Tibial nerve (tissue), 4 donors: ENCODE measurements at regions not wholly inside any gene's neighbourhood (a gene's known extent, or its start where the extent isn't known, plus 50 kb on each side); places are given as distances from the start of the nearest gene placed in this dataset.

Experiments
- EP300 ChIP-seq, 2 donors: sonication (generic); formaldehyde crosslinking; IDR thresholded peaks; one replicate each; pipeline ENCODE4 v1.6.1; 2017; ENCODE audit warnings: antibody characterized with exemption in 2 of 2, mild to moderate bottlenecking in 1 of 2
- POLR2A ChIP-seq, 2 donors: fragments of 450-650 bp; IDR thresholded peaks; one replicate each; pipeline ENCODE4 v1.6.1; 2017; ENCODE audit warnings: antibody characterized with exemption in 2 of 2, mild to moderate bottlenecking in 2 of 2, moderate library complexity in 2 of 2
- TF ChIP-seq, protein P1 (sequence below), 5 experiments: fragments of 200-600 bp in 3 of 5; fragments of 450-650 bp in 2 of 5; sonication (generic) in 3 of 5; IDR thresholded peaks; one replicate each; pipeline ENCODE4 v1.5.1; 2016 to 2019; ENCODE audit warnings: antibody characterized with exemption in 5 of 5, mild to moderate bottlenecking in 3 of 5, moderate library complexity in 2 of 5

DNA sequence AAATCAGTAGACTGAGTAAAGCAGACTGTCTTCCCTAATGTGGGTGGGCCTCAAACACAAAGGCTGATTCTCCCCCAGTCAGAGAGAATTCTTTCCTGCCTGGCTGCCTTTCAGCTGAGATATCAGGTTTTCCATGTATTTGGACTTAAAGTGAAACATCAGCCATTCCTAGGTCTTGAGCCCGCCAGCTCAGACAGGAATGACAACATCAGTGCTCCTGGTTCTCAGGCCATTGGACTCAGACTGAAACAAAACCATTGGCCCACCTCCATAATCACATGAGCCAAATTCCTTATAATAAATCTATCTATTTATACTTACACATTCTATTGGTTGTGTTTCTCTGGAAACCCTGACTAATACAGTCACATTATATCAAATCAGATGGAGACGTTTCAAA, 56.7 kb upstream of the CLPB start:
- TF ChIP-seq, protein P1, sequence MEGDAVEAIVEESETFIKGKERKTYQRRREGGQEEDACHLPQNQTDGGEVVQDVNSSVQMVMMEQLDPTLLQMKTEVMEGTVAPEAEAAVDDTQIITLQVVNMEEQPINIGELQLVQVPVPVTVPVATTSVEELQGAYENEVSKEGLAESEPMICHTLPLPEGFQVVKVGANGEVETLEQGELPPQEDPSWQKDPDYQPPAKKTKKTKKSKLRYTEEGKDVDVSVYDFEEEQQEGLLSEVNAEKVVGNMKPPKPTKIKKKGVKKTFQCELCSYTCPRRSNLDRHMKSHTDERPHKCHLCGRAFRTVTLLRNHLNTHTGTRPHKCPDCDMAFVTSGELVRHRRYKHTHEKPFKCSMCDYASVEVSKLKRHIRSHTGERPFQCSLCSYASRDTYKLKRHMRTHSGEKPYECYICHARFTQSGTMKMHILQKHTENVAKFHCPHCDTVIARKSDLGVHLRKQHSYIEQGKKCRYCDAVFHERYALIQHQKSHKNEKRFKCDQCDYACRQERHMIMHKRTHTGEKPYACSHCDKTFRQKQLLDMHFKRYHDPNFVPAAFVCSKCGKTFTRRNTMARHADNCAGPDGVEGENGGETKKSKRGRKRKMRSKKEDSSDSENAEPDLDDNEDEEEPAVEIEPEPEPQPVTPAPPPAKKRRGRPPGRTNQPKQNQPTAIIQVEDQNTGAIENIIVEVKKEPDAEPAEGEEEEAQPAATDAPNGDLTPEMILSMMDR (IDR thresholded peaks at IDR 0.05): no peak
- no peak for TF ChIP-seq EP300 (IDR thresholded peaks at IDR 0.05)
- TF ChIP-seq POLR2A (IDR thresholded peaks at IDR 0.05): no peak
